Muscle of leg (tissue), 3 donors: ENCODE measurements at regions not wholly inside any gene's neighbourhood (a gene's known extent, or its start where the extent isn't known, plus 50 kb on each side); places are given as distances from the start of the nearest gene placed in this dataset.

Experiments
- DNase-seq: peaks from one replicate; pipeline ENCODE4 v3.0.0; 2013
- H3K27ac ChIP-seq: one replicate; pipeline ENCODE4 v1.5.1; 2013; ENCODE audit warnings: mild to moderate bottlenecking, low read length, control low read depth
- H3K27me3 ChIP-seq: one replicate; pipeline ENCODE4 v1.6.1; 2013; ENCODE audit warnings: low read length; ENCODE audit not compliant: control insufficient read depth, insufficient read depth
- H3K36me3 ChIP-seq: one replicate; pipeline ENCODE4 v1.6.1; 2013; ENCODE audit warnings: low read length; ENCODE audit not compliant: control insufficient read depth, insufficient read depth
- H3K4me1 ChIP-seq: one replicate; pipeline ENCODE4 v1.6.1; 2013; ENCODE audit warnings: low read length; ENCODE audit not compliant: control insufficient read depth, insufficient read depth
- H3K4me3 ChIP-seq: one replicate; pipeline ENCODE4 v1.5.1; 2013; ENCODE audit warnings: low read length, control low read depth
- H3K9me3 ChIP-seq: replicated peaks from 2 replicates; pipeline ENCODE4 v1.6.1; 2013; ENCODE audit warnings: low read depth, low read length; ENCODE audit not compliant: control insufficient read depth
- WGBS: methylation state at CpG from one replicate; pipeline ENCODE4 v1.1.5; 2013; ENCODE audit warnings: missing lambda C conversion rate; ENCODE audit not compliant: insufficient coverage; 5-methylcytosine and 5-hydroxymethylcytosine counted together

GRCh38 chr7:84612981-84613681, 418.5 kb upstream of the SEMA3A start:
- H3K36me3 ChIP-seq = no peaks in the 10 kb centered on the region

GRCh38 chr7:84611391-84611790, 416.8 kb upstream of the SEMA3A start:
- no CpG with 5 or more reads among the region's 2 CpGs for WGBS
- no peak overlapping the region for H3K27ac ChIP-seq
- H3K27me3 ChIP-seq = no peaks in the 10 kb centered on the region
- no peaks in the 10 kb centered on the region for H3K4me1 ChIP-seq
- H3K36me3 ChIP-seq = no peaks in the 10 kb centered on the region
- H3K9me3 ChIP-seq = no peaks in the 10 kb centered on the region
- no peak overlapping the region for H3K4me3 ChIP-seq
- DNase-seq = no peak

More at GRCh38 chr7:84612981-84613681, 418.5 kb upstream of the SEMA3A start:
- no peaks in the 10 kb centered on the region for H3K9me3 ChIP-seq
- no peak overlapping the region for H3K4me3 ChIP-seq
- peak; percentile 89 for DNase-seq
- no CpG with 5 or more reads among the region's 5 CpGs for WGBS
- no peaks in the 10 kb centered on the region for H3K27me3 ChIP-seq
- no peak overlapping the region for H3K27ac ChIP-seq
- H3K4me1 ChIP-seq = no peaks in the 10 kb centered on the region

GRCh38 chr7:84610390-84610789, 415.8 kb upstream of the SEMA3A start:
- H3K4me1 ChIP-seq = no peaks in the 10 kb centered on the region
- H3K36me3 ChIP-seq = no peaks in the 10 kb centered on the region
- WGBS = no CpG with 5 or more reads among the region's 4 CpGs
- H3K9me3 ChIP-seq = no peaks in the 10 kb centered on the region
- H3K27me3 ChIP-seq = no peaks in the 10 kb centered on the region
- DNase-seq = no peak
- no peak overlapping the region for H3K27ac ChIP-seq
- H3K4me3 ChIP-seq = no peak overlapping the region

- DNase-seq = no peak
- H3K4me1 ChIP-seq = no peaks in the 10 kb centered on the region
Measured at GRCh38 chr7:84605301-84605700, 410.7 kb upstream of the SEMA3A start.

GRCh38 chr7:84603545-84603944, 409.0 kb upstream of the SEMA3A start:
- DNase-seq = no peak
- Histone ChIP-seq H3K27ac (no peak overlapping the region), H3K4me1 (no peaks in the 10 kb centered on the region), H3K27me3 (no peaks in the 10 kb centered on the region), H3K36me3 (no peaks in the 10 kb centered on the region), H3K4me3 (no peak overlapping the region), H3K9me3 (peaks cover 5% of the 10 kb centered on the region)
- WGBS = 88% methylated on average over 2 of the region's 5 CpGs

More at GRCh38 chr7:84605301-84605700, 410.7 kb upstream of the SEMA3A start:
- H3K27ac ChIP-seq = no peak overlapping the region
- WGBS = no CpG with 5 or more reads among the region's 2 CpGs
- H3K27me3 ChIP-seq = no peaks in the 10 kb centered on the region
- peaks cover 5% of the 10 kb centered on the region for H3K9me3 ChIP-seq
- H3K4me3 ChIP-seq = no peak overlapping the region
- H3K36me3 ChIP-seq = no peaks in the 10 kb centered on the region

GRCh38 chr7:84595026-84595425, 400.4 kb upstream of the SEMA3A start:
- no peaks in the 10 kb centered on the region for H3K4me1 ChIP-seq
- H3K36me3 ChIP-seq = no peaks in the 10 kb centered on the region
- H3K27ac ChIP-seq = no peak overlapping the region
- H3K9me3 ChIP-seq = no peaks in the 10 kb centered on the region
- no peak overlapping the region for H3K4me3 ChIP-seq
- no peak for DNase-seq
- 93% methylated on average over 2 of the region's 4 CpGs for WGBS
- no peaks in the 10 kb centered on the region for H3K27me3 ChIP-seq

GRCh38 chr7:84591897-84592296, 397.3 kb upstream of the SEMA3A start:
- WGBS = no CpG with 5 or more reads among the region's 2 CpGs
- Histone ChIP-seq H3K27ac (no peak overlapping the region), H3K4me3 (no peak overlapping the region), H3K27me3 (no peaks in the 10 kb centered on the region), H3K9me3 (no peaks in the 10 kb centered on the region), H3K4me1 (no peaks in the 10 kb centered on the region), H3K36me3 (no peaks in the 10 kb centered on the region)
- no peak for DNase-seq

GRCh38 chr7:84589012-84589411, 394.4 kb upstream of the SEMA3A start:
- H3K9me3 ChIP-seq = no peaks in the 10 kb centered on the region
- H3K36me3 ChIP-seq = no peaks in the 10 kb centered on the region
- DNase-seq = no peak
- no peaks in the 10 kb centered on the region for H3K27me3 ChIP-seq
- H3K4me3 ChIP-seq = no peak overlapping the region
- no peaks in the 10 kb centered on the region for H3K4me1 ChIP-seq
- no peak overlapping the region for H3K27ac ChIP-seq
- 94% methylated on average over 1 of the region's 4 CpGs for WGBS

GRCh38 chr7:84583331-84583730, 388.7 kb upstream of the SEMA3A start:
- WGBS = no CpG with 5 or more reads among the region's 4 CpGs
- Histone ChIP-seq H3K36me3 (no peaks in the 10 kb centered on the region), H3K27ac (no peak overlapping the region), H3K9me3 (no peaks in the 10 kb centered on the region), H3K27me3 (no peaks in the 10 kb centered on the region), H3K4me1 (no peaks in the 10 kb centered on the region), H3K4me3 (no peak overlapping the region)
- no peak for DNase-seq

GRCh38 chr7:84582747-84583146, 388.2 kb upstream of the SEMA3A start:
- Histone ChIP-seq H3K27ac (no peak overlapping the region), H3K4me1 (no peaks in the 10 kb centered on the region), H3K36me3 (no peaks in the 10 kb centered on the region), H3K9me3 (no peaks in the 10 kb centered on the region), H3K27me3 (no peaks in the 10 kb centered on the region), H3K4me3 (no peak overlapping the region)
- DNase-seq = no peak
- no CpG with 5 or more reads among the region's 3 CpGs for WGBS

GRCh38 chr7:84578825-84579224, 384.2 kb upstream of the SEMA3A start:
- Histone ChIP-seq H3K27ac (no peak overlapping the region), H3K4me3 (no peak overlapping the region), H3K9me3 (no peaks in the 10 kb centered on the region), H3K27me3 (no peaks in the 10 kb centered on the region), H3K36me3 (no peaks in the 10 kb centered on the region), H3K4me1 (no peaks in the 10 kb centered on the region)
- DNase-seq = no peak
- 94% methylated on average over 3 of the region's 3 CpGs for WGBS
